Stimulated activated CD8-positive, alpha-beta memory T cell treated with anti-CD3 and anti-CD28 coated beads, Interleukin-12 subunit alpha, Interleukin-12 subunit beta, amount 100 ng/mL, for 4 hours (primary cell): ENCODE measurements at regions not wholly inside any gene's neighbourhood (a gene's known extent, or its start where the extent isn't known, plus 50 kb on each side); places are given as distances from the start of the nearest gene placed in this dataset.
"Not testable (repeated sequence)": the region's sequence is repeated elsewhere in the genome, so short reads cannot be mapped to it uniquely, and the experiment has no call there.

Experiments used
- DNase-seq: peaks from one replicate; pipeline ENCODE4 v3.0.0-alpha.2; 2020; ENCODE audit warnings: low read depth

DNA sequence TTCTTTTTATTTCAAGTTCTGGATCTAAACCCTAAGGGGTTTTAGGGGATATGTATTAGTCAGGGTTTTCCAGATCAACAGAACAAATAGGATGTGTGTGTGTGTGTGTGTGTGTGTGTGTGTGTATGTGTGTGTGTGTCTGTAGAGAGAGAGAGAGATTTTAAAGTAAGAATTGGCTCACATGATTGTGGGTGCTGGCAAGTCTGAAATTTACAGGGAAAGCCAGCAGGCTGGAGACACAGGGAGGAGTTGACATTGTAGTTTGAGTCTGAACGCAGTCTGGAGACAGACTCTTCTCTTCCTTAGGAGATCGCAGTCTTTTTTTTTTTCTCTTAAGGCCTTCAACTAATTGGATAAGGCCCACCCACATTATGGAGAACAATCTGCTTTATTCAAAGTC, 428.8 kb upstream of the TBL1XR1 start:
- no peak for DNase-seq

DNA sequence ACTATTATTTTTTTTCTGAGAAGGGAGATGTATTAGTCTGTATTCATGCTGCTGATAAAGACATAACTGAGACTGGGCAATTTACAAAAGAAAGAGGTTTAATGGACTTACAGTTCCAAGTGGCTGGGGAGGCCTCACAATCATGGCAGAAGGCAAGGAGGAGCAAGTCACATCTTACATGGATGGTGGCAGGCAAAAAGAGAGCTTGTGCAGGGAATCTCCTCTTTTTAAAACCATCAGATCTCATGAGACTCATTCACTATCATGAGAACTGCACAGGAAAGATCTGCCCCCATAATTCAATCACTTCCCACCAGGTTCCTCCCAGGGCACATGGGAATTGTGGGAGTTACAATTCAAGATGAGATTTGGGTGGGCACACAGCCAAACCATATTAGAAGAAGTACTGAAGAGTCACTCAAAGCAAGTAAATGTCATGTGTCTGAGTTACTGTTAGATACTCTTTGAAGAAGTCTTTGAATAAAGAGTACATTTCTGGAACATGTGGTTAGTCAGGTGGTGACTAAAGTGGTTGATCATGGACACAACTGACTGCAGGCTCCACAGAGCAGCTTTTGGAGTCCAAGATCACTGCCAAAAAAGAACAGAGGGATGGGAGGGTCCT, 430.9 kb upstream of the TBL1XR1 start:
- DNase-seq, result not testable (repeated sequence)

DNA sequence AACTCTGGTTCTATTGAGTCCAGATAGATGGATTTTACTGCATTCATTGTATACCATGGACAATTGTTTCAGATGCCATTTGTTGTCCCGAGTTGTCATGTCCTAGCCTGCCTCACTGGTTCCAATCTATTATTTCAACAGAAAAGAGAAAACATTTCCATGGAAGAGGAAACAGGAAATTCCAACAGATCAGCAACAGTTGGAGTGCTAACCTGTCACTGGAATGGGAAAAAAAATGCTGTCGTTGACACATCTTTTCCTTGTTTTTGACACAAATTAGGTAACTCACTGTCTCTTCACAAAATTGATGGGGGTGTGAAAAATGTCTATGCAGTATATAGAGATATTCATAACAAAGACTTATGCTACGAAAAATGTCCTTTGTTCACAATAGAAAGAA, 432.0 kb upstream of the TBL1XR1 start:
- no peak for DNase-seq

DNA sequence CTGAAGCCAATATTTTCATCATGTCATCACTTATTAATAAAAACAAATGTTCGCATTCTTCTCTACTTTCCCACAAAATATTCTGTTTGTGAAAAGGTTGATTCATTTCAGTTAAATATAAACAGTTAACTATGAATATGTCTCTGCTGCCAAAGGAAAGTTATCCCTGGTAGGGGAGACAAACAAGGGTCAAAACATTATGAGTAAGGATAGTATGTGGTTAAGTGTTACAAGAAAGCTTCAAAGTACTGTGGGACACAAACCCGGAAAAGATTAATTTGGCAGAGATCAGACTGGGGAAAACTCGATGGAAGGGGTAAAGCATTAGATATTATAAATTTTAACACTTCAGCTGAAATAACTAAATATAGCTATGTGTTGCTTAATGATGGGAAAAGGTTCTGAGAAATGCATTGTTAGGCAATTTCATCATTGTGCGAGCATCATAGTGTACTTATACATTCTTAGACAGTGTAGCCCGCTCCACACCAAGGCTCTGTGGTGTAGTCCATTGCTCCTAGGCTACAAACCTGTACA, 436.5 kb upstream of the TBL1XR1 start:
- DNase-seq, result no peak

DNA sequence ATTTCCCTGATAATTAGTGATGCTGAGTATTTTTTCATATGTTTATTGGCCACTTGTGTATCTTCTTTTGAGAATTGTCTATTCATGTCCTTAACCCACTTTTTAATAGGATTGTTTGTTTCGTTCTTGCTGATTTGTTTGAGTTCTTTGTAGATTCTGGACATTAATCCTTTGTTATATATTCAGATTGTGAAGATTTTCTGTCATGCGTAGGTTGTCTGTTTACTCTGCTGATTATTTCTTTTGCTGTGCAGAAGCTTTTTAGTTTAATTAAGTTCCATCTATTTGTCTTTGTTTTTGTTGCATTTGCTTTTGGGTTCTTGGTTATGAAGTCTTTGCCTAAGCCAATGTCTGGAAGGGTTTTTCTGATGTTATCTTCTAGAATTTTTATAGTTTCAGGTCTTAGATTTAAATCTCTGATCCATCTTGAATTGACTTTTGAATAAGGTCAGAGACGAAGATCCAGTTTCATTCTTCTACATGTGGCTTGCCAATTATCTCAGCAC, 438.4 kb upstream of the TBL1XR1 start:
- DNase-seq, result not testable (repeated sequence)

DNA sequence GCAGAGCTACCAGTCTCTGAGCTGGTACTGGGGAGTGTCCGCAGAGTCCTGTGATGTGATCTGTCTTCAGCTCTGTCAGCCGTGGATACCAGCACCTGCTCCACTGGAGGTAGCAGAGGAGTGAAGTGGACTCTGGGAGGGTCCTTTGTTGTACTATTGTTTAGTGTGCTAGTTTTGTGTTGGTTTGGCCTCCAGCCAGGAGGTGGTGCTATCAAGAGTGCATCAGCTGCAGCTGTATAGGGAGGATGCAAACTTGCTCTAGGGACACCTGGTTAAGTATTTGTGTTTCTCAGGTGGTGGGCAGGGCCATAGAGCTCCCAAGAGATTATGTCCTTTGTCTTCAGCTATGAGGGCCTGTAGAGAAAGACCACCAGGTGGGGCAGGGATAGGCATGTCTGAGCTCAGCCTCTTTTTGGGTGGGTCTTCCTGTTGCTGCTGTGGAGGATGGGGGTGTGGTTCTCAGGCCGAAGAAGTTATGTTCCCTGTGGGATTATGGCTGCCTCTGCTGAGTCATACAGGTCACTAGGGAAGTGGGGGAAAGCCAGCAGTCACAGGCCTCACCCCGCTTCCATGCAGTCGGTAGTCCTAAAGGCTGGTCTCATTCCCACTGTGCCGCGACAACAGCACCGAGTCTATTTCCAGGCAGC, 443.2 kb upstream of the TBL1XR1 start:
- no peak for DNase-seq

DNA sequence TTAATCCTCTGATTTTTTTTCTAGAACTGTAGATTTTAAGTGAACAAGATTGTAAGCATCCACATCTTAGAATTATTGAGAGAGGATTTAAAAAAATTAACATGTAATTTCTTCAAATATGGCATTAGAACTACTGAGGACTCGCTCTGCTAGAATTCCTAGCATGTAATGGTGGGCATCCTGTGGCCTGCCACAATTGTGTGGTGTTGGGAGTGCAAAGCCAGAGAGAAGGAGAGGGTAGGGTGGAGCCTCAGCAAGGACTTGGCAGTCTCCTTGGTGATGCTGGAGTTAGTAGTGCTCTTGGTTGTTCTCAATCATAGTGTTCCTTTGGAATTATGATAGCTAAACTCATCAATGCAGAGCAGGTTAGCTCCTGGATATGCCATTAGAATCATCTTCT, 443.9 kb upstream of the TBL1XR1 start:
- DNase-seq, result no peak

DNA sequence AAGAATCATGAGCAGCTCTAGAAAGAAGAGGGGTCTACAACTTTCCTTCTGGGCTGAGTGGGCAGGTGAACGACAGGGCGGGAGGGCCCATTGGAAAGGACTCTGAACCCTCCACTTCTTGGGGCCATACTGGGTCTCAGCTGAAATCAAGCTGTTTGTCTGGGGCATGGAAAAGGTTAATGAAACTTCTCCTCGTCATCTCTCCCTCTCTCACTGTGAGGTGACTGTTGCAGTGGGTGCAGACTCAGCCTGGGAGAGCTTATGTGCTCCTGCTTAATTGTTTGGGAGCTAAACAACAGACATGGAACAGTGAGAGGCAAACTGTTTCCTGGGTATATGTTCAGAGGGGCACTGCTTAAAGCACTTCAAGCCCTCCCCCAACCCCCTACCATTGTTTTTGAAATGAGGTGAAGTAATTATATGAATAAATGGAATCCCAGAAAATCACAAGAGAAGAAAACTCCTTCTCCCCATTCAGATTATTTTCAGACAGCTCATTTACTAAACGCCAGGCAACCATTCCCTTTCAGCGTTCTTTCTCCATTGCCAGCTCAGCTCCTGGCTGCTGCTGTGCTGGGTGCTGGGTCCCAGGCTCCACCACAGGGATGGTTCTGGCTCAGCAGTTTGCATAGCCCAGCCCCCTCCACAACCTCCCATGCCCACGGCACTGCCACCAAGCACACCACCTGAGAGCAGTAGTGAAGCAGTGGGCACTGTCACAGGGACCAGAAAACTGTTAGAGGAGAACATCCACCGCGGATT, 444.9 kb upstream of the TBL1XR1 start:
- no peak for DNase-seq

DNA sequence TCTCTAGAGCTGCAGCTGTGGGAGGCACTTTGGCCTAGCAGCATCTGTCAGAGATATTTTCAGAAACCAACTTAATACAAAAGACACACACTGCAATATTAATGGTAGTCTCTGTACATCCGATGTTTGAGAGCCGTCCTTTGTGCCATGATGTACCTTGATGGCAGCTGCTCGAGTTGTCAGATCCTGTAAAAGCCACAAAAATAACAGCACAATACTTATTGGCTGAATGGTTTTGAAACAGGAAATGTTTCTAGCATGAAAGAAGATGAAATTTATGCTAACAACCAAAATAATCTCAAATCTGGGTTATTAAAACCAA, 445.5 kb upstream of the TBL1XR1 start:
- DNase-seq, result no peak

DNA sequence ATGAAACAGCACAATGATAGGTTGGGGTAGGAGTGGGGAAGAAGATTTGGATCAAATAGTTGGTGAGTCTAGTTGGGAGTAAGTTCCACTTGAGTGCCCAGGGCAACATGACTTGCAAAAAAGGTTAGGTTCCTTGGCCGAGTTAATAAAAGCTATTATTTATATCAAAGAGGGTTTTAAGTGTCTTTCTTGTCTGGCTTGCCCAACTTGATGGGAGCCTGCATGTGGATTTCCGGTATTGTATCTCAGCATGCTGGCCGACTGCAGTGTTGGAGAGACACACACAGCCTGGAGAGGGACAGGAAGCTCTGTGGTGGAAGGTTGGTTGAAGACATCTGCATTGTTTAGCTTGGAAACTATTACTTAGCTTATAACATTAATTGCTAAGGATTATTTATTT, 449.5 kb upstream of the TBL1XR1 start:
- DNase-seq, result no peak

DNA sequence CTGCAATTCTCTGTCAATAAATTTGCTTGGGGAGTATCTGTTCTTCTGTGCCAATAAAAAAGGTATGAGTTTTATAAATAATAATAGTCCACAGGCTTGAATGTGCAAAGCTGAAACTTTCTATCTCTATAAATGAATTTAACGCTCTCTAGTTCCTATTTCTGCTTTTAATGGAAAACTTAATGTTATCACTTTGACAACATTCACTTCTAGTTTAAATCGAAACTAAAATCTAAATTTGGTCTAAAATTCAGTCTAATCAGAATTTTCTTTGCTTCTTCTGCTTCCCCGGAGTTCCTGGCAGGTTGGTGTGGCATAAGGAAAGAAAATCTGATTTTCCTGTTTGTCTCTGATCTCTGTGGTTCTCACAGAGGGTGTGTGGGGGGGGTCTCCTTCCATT, 450.1 kb upstream of the TBL1XR1 start:
- DNase-seq, result no peak

DNA sequence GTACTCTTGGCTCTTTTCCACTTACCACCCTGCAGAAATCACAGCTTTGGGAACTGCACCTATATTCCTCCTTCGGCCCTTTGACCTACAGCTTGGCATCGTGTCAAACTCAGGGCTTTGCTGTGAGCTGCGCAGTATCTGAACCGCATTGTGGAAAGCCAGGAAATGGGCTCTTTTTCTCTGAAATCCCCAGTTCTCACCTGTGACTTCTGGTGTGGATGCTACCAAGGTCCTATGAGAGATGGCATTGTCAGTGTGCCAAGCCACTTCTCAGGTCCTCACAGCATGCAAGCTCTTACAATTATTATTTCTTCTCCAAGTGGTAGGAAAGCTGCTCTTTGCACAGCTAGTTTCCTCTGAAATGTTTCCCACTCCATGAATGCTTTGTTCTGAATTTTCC, 450.6 kb upstream of the TBL1XR1 start:
- no peak for DNase-seq

DNA sequence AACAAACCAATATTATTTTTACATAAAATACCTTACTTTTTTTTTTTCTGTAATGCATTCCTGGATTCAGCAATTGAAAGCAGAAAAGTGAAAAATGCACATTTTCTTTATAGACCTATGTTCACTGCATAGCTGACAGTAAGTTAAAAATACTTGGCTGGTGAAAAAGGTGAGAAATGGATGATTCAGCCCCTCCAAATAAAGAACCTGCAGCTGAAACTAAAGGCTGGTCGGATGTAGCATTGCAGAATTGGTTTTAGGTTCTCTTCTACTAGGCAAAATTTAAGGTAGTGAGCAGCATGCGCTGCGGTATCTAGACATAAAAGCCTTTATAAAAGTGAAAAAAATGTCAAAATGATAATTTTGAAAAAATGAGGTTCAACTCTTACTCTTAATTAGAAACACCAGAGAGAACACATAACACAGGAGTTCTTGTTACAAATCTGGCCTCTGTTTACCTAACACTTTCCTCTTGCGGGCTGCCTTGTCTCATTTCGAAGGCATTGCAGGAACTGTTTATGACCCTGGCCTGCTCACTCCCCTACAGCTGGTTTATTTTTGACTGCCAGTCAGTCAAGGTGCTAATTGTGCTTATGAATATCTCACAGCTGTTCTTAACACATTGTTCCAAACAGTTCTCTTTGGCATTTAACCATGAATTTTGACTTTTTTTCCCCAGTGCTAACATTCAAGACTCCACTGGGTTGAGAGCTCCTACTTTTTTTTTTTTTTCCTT, 455.4 kb upstream of the TBL1XR1 start:
- DNase-seq, result no peak

DNA sequence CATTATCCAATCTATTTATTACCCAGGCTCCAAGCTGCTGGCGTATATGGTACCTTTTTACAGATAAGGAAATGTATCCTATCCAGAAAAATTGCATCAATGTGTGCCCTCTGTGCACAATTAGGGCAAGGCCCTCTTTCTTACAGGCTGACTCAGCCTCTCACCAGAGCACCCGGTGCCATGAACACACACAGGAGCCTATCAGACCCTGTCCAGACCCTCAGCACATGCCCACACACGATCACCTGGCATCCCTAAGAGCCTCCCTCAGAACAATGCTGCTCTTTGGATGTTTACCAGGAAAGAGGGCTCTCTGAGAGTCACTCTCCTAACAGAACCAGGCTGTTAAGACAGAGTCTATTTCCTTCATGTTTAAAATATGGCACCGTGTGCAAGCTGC, 460.0 kb upstream of the TBL1XR1 start:
- DNase-seq, result no peak

DNA sequence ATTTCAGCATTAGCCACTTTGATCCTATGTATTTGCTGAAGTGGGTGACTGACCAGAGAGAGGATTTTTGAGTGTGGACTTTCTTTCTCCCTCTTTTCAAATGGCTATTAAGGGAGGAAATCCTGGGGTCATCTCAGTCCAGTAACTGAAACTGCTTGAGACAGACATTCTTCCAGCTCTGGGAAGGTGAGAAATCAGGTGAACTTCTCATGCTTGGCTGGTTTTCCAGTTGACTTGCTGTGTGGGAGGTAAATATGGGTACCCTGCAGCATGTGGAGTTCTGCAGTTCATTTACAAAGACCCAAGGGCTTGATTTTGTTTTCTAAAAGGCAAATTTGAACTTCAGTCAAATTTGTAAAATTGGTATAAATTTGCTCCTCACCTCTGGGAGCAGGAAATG, 461.1 kb upstream of the TBL1XR1 start:
- no peak for DNase-seq

DNA sequence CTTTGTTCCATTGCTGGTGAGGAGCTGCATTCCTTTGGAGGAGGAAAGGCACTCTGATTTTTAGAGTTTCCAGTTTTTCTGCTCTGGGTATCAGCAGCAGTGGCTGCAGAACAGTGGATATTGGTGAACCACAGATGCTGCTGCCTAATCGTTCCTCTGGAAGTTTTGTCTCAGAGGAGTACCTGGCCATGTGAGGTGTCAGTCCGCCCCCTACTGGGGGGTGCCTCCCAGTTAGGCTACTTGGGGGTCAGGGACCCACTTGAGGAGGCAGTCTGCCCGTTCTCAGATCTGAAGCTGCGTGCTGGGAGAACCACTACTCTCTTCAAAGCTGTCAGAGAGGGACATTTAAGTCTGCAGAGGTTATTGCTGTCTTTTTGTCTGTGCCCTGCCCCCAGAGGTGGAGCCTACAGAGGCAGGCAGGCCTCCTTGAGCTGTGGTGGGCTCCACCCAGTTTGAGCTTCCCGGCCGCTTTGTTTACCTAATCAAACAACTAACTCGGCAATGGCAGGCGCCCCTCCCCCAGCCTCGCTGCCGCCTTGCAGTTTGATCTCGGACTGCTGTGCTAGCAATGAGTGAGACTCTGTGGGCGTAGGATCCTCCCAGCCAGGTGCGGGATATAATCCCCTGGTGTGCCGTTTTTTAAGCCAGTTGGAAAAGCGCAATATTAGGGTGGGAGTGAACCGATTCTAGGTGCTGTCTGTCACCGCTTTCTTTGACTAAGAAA, 467.3 kb upstream of the TBL1XR1 start:
- DNase-seq, result not testable (repeated sequence)

DNA sequence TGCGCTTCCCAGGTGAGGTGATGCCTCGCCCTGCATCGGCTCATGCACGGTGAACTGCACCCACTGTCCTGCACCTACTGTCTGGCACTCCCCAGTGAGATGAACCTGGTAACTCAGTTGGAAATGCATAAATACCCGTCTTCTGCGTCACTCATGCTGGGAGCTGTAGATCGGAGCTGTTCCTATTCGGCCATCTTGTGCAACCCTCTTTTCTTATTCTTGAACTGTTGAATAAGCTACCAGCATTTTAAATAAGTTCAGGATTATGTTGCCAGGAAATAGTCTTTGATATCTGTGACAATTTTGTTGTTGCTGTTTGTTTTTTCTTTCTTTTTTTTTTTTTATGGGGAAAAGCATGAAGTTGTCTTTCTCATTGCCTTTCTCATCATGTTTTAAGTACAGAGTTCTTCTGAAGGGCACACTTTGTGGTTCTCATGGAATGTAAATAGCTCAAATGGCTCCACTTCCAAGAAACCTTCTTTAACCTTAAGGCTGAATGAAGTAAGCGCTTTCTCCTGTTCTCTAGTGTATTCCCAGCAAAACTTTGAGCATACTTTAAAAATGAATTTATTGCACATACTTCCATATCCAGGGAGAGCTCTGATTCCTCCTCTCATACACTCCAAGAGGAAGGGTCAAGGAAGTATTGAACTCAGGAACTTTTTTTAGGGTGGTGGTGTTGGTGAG, 468.0 kb upstream of the TBL1XR1 start:
- no peak for DNase-seq

DNA sequence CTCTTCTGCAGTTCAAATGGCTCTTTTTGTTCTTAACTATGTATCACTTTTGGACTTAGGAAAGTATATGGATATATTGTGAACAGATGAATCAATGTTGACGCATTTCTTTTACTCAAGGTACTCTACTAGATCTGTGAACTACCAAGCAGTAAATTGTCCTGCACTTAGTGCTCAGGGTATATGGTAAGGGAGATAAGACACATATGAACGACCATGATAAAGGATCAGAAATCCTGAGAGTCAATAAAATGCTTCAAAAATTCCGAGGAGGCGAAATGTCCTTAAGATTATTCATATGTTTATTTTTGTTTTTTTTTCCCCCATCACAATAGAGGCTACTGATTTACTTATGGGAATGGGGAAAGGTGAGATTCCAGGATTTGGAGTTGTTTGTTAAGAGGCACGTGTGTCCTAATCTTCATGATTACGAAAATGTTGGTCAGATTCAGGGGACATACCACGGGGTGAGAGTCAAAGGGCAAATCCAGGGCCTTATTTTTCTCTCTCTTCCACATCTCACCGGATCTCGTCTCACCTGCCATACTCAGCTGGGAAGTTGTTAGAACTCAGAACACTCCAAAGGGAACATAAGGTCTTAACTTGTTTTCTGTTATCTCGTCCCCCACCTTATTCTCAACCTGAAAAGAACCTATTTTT, 475.1 kb upstream of the TBL1XR1 start:
- DNase-seq, result no peak

DNA sequence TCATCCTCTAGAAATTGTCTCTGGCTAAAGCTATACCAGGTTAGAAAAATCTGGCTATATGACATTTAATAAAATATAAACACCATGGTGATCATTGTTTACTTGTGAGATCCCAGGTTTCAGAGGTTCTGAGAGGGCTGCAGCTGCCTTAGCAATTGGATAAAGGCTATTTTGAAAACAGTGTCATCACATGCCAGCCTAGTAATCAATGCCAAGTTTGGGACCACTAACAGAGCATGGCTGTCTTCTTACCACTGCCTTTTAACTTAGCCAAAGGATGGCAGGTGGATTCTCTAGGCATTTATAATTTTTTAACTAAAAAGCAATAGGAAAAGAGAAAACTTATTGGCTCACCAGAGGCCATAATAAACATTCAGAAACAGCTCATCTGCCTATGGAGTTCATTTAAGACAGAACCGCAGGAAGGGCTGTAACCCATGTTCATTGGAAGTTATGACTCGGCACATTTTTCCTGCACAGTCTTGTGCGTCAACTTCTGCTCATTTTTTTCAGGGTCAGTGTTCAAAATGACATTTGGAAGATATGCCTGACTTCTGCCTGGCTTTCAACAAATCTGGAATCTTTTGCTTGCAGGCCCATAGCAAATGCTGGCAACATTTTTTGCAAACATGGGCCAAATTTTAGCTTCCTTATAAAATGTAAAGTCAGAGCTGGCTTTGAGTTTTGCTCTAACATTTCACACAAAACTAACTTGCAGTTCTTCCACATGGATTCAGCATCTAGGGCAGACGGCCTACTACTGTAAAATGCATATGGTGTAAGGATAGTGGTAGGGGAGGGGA, 476.0 kb upstream of the TBL1XR1 start:
- DNase-seq, result no peak

DNA sequence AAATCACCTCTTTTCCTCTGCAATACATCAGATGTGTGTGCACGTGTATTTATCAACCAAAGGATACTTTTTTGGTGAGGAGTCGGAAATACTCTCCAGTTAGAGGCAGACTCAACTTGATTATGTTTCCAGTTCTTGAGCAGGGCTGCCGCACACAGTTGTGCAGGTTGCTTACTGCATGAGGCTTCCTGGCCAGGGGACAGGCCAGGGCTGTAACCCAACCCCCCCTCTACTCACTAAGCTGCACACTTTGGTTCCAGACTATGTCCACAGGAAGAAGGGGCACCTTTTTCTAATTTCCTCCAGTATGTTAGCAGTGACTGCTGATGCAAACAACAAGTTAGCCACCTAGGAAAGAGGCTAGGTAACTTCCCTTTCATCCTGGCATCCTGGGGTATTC, 476.9 kb upstream of the TBL1XR1 start:
- no peak for DNase-seq
